ENCODE measurements at regions not wholly inside any gene's neighbourhood (a gene's known extent, or its start where the extent isn't known, plus 50 kb on each side); places are given as distances from the start of the nearest gene placed in this dataset.

DNA sequence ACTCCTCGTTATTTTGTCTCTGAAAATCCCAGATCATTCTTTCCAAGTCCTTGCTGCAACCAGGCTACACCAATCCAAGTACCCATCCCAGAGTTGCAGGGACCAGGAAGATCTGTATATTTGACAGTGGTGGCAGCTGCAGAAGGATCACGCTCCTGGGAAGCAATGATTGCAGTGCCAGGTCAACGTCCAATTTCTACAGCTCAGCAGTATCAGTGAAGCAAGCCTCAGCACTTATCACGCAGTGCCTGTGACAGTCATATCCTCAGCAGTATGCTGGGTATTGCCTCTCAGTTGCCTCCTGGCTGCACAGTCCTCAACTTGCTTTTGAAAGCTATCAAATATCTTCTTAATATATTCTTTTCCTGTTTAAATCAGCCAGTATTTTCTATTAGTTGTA lies 66.7 kb downstream of the BARHL2 start:
- DNase-seq = no peak

DNA sequence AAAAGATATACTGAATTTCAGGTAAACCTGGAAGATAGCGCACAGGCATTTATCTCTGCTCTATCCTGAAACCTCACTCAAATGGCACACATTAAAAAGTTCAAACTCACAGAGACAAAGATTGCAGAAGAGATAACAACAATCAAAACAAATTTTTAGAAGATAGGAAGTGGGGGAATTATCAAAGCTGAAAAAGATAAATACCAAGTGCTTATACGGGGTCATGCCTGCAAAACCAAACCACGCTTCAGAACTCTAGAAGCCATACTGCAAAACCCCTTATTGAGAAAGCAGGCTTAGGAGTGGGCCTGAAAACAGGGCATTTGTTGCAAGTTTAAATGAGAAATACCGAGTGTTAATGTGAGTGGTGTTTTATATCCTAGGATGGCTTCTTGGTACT lies 76.8 kb downstream of the BARHL2 start:
- DNase-seq = no peak

DNA sequence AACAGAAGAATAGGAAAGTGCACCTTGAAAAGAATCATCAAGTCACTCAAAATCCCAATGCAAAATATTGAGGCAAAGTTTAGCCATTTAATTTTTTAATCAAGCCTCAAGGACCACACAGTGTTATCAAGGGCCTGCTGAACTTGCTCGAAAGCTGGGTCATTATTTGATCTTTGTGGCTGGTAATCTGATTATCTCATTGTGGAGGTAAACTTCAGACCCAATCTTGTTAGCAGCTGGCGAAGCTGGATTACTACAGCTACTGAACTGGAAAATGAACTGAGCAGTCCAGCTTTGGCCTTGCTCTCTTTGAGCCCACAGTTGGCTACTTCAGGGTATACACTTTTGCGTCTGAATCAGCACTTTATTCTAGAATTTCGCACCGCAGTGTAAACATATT lies 94.4 kb downstream of the BARHL2 start:
- DNase-seq = no peak

GRCh38 chr1:90621986-90622385 lies 95.1 kb downstream of the BARHL2 start:
- DNase-seq = no peak

GRCh38 chr1:90616395-90616794 lies 100.7 kb downstream of the BARHL2 start:
- DNase-seq = no peak

DNA sequence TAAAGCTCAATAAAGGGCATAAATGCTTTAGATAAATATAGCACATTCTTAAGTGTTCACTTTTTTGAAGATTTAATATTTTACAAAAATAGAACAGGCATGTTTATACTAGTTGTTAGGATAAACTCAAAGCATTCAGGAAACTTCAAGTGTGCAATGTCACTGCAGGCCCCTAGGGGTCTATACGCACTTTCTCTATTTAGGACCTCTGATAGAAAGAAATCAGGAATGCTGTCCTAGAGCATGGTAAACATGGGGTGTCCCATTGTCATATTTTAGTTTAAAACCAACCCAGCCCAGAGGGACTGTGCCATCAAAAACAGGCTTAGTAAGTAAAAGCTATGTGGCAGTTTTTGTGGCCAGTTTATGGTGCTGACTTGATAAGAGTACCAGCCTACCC lies 102.2 kb downstream of the BARHL2 start:
- no peak for DNase-seq

GRCh38 chr1:90613371-90613770 lies 103.7 kb downstream of the BARHL2 start:
- DNase-seq = no peak

DNA sequence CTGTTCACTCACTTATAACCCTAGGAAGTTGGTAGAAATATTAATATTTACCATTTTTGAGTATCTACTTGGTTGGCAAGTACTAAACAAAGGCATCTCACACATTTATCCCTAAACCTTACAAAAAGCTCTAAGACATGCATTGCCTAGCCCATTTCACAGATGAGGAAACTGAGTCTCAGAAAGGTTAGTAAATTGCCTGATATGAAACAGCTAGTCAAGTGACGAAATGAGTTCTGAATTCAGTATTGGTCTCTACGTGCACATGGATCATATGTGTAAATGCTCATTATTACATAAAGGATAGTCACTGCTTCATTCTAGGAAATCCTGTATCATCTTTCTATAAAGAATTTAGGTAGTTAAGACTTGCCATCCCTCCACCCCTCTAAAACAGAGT lies 105.1 kb downstream of the BARHL2 start:
- no peak for DNase-seq

DNA sequence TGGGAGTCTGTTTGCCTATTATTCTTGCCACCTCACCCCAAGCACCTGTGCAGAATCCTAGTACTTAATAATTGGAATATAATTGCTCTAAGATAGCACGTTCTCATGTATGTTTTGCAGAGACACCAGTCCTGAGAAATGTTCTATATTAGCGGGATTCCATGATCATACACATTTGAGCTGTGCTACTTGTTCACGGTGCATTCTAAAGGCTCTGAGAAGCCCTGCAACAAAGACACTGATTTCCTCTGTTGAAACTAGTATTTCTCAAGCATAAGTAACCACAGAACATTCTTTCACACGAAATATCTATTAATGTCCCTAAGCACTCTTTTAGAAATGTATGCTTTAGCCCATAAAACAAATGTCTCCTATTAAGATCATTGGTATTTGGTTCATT lies 109.4 kb downstream of the BARHL2 start:
- DNase-seq = no peak

DNA sequence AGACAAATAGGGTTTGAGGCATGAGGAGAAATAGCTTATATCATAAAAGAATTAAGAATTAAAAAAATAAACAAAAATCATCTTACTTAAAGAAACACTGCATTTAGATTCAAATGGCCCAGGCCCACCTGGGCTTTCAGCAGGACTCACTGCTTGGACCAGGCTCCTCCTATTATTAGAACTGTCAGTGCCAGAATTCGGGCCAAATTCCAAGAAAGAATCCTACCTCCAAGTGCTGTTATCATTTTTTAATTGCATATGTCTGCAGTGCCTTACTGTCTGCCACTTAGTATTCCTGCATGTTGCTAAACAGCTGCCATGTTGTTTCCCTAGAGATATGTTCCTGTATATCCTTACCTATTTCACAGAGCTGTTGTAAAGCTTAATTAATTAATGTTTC lies 112.0 kb downstream of the BARHL2 start:
- no peak for DNase-seq

- no peak for DNase-seq
These were observed 123.8 kb downstream of the BARHL2 start for GRCh38 chr1:90593312-90593711.

- DNase-seq = no peak
These were observed 125.1 kb downstream of the BARHL2 start for GRCh38 chr1:90591970-90592356.

GRCh38 chr1:90591355-90591969 lies 125.6 kb downstream of the BARHL2 start:
- no peak for DNase-seq

DNA sequence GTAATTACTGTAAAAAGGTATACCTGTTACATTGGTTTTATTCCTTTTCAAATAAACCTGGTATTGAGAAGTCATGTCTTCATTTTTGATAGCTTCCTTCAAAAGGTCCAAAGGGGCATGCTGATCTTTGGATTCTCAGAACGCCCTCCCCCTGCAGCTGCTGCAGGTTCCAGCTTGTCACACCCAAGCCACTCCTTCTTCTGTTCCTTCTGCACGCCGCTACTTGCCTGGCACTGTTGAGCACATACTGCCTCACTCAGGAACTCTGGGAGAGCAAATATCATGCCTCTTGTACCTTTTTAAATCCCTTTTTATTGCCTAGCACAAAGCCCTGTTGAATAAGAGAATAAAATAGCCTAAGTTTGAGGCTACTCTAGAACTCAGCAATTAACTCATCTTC lies 136.9 kb downstream of the BARHL2 start:
- DNase-seq = peak; percentile 3

DNA sequence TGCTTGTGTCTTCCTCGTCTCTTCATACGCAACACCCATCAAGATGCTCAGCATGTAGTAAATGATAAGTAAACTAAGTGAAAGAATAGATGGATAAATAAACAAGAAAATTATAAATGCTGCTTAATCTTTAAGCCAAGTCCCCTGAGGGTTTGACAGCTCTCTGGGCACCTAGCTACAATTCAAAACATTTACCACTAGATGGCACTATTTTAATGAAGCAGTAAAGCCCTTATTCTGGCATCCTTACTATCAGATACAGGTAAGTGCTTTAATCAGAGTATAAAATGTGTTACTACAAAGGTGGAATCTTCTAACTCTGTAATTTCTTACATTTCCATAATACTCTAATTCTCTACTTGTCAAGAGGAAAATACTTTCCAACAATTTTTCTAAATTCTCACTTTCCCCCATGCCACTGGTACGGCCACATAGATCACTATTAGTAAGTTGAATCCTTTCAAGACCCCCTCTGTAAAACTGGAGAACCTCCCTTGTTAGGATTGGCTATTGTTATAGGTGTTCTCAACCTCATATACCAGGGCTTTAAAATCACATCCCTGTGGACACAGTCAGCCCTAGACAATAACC lies 137.8 kb downstream of the BARHL2 start:
- peak; percentile 62 for DNase-seq

DNA sequence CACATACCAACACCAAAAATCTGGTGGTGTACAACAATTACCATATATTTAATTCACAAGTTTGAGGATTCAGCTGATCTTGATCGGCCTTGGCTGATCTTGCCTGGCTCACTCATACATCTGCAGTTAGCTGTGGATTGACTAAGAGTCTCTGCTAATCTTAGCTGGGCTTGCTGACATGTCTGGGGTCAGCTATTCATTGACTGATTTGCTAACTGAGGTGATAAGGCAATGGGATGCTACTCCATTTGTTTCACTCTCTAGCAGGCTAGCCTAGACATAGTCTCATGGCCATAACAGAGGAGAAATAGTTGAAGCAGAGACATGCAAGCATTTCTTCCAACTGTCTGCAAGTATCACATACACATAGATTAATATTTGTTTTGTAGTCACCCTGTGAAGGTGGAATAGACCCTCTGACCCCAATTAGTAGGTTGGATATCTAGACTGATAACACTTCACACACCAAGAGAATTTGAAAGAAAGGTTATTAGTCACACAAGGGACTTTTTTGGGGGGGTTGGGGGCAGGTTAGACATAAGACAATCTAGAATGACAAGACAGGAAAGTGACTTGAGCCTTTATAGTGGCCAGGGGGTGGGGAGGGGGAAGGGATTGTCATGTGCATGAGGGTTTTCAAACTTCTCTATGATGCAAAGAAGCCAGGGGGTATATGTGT lies 142.3 kb downstream of the BARHL2 start:
- no peak for DNase-seq

- DNase-seq = no peak
These were observed 143.4 kb downstream of the BARHL2 start for GRCh38 chr1:90573736-90574135.

GRCh38 chr1:90572446-90572845 lies 144.7 kb downstream of the BARHL2 start:
- DNase-seq = no peak

GRCh38 chr1:90568436-90568835 lies 148.7 kb downstream of the BARHL2 start:
- DNase-seq = no peak

DNA sequence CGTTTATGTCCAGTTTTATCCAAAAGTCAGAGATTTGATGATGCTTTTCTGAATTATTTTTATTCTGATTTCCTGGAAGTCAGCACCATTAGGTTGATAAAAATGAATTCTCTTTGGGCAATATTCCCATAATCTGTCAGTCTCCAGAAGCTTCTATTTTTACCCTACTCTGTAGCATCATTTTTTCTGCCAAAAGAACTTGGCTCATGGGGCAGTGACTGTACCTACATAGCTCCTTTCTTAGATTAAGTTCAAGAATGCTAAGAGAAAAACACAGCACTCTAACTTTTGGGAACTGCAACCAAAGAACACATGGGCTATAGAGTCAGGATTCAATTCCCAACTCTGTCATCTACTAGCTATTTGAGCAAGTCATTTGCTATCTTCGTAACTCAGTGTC lies 152.9 kb downstream of the BARHL2 start:
- no peak for DNase-seq

DNA sequence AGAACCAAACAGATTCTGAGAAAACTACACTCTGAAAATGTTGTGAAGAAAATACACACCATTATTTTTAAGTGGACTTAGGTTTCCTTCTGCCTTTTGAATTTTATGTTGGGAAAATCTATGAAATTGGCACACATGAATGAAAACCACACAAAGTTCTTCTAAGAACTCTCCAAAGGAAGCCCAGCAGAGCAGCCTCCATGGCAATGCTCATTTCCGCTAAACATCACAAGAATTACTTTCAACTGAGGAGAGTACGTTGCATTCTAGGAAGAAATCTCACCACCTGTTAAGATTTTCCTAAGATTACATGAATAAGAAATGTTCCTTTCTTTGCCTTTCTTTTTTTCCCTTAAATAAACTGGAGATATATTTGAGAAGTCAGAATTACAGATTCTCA lies 154.2 kb downstream of the BARHL2 start:
- DNase-seq = no peak

GRCh38 chr1:90561911-90562310 lies 155.2 kb downstream of the BARHL2 start:
- DNase-seq = no peak

GRCh38 chr1:90561103-90561783 lies 155.9 kb downstream of the BARHL2 start:
- DNase-seq = no peak

GRCh38 chr1:90558754-90559378 lies 158.2 kb downstream of the BARHL2 start:
- DNase-seq = no peak
